ENCODE measurements at regions not wholly inside any gene's neighbourhood (a gene's known extent, or its start where the extent isn't known, plus 50 kb on each side); places are given as distances from the start of the nearest gene placed in this dataset.
"Not testable (repeated sequence)": the region's sequence is repeated elsewhere in the genome, so short reads cannot be mapped to it uniquely, and the experiment has no call there.

GRCh38 chr10:33052915-33053810 lies 95.1 kb upstream of the ITGB1 start (continued):
- no peak for TF ChIP-seq ZNF532 (CRISPR knock-in tag; IDR thresholded peaks at IDR 0.05; ENCODE audit: borderline replicate concordance)
- TF ChIP-seq HMGA2 (CRISPR knock-in tag; IDR thresholded peaks at IDR 0.05) = no peak
- TF ChIP-seq FOXP4 (CRISPR knock-in tag; IDR thresholded peaks at IDR 0.05) = no peak
- TF ChIP-seq, protein P1, sequence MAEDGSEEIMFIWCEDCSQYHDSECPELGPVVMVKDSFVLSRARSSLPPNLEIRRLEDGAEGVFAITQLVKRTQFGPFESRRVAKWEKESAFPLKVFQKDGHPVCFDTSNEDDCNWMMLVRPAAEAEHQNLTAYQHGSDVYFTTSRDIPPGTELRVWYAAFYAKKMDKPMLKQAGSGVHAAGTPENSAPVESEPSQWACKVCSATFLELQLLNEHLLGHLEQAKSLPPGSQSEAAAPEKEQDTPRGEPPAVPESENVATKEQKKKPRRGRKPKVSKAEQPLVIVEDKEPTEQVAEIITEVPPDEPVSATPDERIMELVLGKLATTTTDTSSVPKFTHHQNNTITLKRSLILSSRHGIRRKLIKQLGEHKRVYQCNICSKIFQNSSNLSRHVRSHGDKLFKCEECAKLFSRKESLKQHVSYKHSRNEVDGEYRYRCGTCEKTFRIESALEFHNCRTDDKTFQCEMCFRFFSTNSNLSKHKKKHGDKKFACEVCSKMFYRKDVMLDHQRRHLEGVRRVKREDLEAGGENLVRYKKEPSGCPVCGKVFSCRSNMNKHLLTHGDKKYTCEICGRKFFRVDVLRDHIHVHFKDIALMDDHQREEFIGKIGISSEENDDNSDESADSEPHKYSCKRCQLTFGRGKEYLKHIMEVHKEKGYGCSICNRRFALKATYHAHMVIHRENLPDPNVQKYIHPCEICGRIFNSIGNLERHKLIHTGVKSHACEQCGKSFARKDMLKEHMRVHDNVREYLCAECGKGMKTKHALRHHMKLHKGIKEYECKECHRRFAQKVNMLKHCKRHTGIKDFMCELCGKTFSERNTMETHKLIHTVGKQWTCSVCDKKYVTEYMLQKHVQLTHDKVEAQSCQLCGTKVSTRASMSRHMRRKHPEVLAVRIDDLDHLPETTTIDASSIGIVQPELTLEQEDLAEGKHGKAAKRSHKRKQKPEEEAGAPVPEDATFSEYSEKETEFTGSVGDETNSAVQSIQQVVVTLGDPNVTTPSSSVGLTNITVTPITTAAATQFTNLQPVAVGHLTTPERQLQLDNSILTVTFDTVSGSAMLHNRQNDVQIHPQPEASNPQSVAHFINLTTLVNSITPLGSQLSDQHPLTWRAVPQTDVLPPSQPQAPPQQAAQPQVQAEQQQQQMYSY (CRISPR knock-in tag; IDR thresholded peaks at IDR 0.05) = no peak
- TF ChIP-seq ZNF138 (CRISPR knock-in tag; conservative IDR thresholded peaks at IDR 0.05) = no peak

DNA sequence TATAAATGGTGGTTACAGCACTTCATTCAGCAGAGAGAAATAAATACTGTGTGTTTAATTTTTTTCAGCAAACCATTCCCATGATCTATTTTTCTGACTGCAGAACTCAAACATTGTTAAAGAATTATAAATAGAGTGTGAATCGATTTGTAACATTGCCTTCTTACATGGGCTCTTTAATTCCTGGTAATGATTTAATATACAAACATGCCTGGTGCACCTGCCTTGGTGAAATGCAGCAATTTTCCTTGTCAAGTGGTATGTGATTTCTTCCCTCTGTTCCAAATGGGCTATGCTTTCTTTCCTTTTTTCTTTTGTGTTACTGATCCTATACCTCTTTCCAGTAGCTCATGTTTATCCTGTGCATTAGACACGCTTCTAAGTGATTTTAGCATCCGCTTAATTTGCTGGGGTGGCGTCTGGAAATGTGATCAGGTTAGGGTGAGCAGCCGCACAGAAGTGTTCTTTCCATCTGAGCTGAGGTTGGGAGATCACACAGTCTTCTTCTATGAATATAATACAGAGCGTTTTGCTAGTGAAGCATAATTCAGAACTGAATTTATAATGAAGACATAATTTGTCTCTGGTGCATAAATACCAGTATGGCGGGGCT lies 94.3 kb upstream of the ITGB1 start:
- ATAC-seq (no peak), DNase-seq (ENCODE audit: low spot score) (no peak)
- TF ChIP-seq RORB (CRISPR knock-in tag; IDR thresholded peaks at IDR 0.05) = no peak
- TF ChIP-seq, protein P2, sequence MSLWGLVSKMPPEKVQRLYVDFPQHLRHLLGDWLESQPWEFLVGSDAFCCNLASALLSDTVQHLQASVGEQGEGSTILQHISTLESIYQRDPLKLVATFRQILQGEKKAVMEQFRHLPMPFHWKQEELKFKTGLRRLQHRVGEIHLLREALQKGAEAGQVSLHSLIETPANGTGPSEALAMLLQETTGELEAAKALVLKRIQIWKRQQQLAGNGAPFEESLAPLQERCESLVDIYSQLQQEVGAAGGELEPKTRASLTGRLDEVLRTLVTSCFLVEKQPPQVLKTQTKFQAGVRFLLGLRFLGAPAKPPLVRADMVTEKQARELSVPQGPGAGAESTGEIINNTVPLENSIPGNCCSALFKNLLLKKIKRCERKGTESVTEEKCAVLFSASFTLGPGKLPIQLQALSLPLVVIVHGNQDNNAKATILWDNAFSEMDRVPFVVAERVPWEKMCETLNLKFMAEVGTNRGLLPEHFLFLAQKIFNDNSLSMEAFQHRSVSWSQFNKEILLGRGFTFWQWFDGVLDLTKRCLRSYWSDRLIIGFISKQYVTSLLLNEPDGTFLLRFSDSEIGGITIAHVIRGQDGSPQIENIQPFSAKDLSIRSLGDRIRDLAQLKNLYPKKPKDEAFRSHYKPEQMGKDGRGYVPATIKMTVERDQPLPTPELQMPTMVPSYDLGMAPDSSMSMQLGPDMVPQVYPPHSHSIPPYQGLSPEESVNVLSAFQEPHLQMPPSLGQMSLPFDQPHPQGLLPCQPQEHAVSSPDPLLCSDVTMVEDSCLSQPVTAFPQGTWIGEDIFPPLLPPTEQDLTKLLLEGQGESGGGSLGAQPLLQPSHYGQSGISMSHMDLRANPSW (CRISPR knock-in tag; conservative IDR thresholded peaks at IDR 0.05; ENCODE audit: low read depth) = no peak
- CTCF ChIA-PET = interaction anchor here (0.8 to 1.4 kb wide), 3 partner anchors 13 to 43 kb away, joined by 3 to 6 read pairs (median 3); no protein-coding TSS in a partner anchor
- H3K36me3 Mint-ChIP-seq = no peaks in the 10 kb centered on the region; the same call in 1 of the 2 replicates
- no peak overlapping the region for H3K4me3 Mint-ChIP-seq
- H3K4me1 Mint-ChIP-seq = peaks cover 35% of the 10 kb centered on the region
- no peak overlapping the region for H3K27ac Mint-ChIP-seq
- no peaks in the 10 kb centered on the region for H3K27me3 Mint-ChIP-seq (ENCODE audit: low read depth)
- POLR2A ChIA-PET = no interaction called here
- H3K9me3 Mint-ChIP-seq = peaks cover 17% of the 10 kb centered on the region

DNA sequence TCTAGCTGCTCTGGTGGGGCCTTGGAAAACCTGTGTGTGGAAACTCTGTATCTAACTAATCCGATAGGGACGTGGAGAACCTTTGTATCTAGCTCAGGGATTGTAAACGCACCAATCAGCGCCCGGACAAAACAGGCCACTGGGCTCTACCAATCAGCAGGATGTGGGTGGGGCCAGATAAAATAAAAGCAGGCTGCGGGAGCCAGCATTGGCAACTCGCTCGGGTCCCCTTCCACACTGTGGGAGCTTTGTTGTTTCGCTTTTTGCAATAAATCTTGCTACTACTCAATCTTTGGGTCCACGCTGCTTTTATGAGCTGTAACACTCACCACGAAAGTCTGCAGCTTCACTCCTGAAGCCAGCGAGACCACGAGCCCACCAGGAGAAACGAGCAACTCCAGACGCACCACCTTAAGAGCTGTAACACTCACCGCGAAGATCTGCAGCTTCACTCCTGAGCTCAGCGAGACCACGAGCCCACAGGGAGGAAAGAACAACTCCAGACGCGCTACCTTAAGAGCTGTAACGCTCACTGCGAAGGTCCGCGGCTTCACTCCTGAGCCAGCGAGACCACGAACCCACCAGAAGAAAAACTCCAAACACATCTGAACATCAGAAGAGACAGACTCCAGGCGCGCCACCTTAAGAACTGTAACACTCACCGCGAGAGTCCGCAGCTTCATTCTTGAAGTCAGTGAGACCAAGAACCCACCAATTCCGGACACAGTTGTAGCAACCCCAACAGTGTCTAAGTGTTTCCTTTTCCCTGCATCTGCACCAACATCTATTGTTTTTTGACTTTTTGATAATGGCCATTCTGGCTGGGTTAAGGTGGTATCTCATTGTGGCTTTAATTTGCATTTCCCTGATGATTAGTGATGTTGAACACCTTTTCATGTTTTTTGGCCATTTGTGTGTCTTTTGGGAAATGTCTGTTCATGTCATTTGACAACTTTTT lies 92.2 kb upstream of the ITGB1 start:
- H3K27ac Mint-ChIP-seq; DNase-seq (ENCODE audit: low spot score); H3K36me3 Mint-ChIP-seq; H3K27me3 Mint-ChIP-seq (ENCODE audit: low read depth); H3K4me3 Mint-ChIP-seq; POLR2A ChIA-PET; ATAC-seq: not testable (repeated sequence)
- peaks cover 17% of the 10 kb centered on the region for H3K9me3 Mint-ChIP-seq
- CTCF ChIA-PET = interaction anchor here (0.9 to 1.1 kb wide), 2 partner anchors 10 to 17 kb away, joined by 3 read pairs; no protein-coding TSS in a partner anchor
- peaks cover 38% of the 10 kb centered on the region for H3K4me1 Mint-ChIP-seq

Measured in WTC11 (cell line).